ENCODE measurements at regions not wholly inside any gene's neighbourhood (a gene's known extent, or its start where the extent isn't known, plus 50 kb on each side); places are given as distances from the start of the nearest gene placed in this dataset.

GRCh38 chr5:135137146-135137915 is 103.3 kb upstream of the PITX1 start:
- H3K27ac ChIP-seq (replicated peaks; ENCODE audit: low read length), result no peak overlapping the region
- no peak overlapping the region for H2BK120ac ChIP-seq (ENCODE audit: low read depth, low read length)
- no peak overlapping the region for H2AFZ ChIP-seq (ENCODE audit: low read length)
- H3K4me2 ChIP-seq (ENCODE audit: insufficient read depth, low read length, poor library complexity, severe bottlenecking), result no peak overlapping the region
- H3K4ac ChIP-seq (ENCODE audit: low read length), result no peak overlapping the region
- no peaks in the 10 kb centered on the region for H3K79me1 ChIP-seq (ENCODE audit: low read depth, low read length)
- H2BK5ac ChIP-seq (ENCODE audit: low read length), result no peak overlapping the region
- H4K8ac ChIP-seq (ENCODE audit: low read depth, low read length), result no peak overlapping the region
- no peak for DNase-seq (ENCODE audit: low spot score)
- no peak overlapping the region for H3K14ac ChIP-seq (ENCODE audit: low read length)
- H3K36me3 ChIP-seq (replicated peaks in 1 of 2; ENCODE audit: control insufficient read depth in 2 of 2, insufficient read depth in 2 of 2, low read length in 2 of 2), result no peaks in the 10 kb centered on the region
- WGBS, 2 donors (ENCODE audit: extremely low coverage in 2 of 2, insufficient read length in 2 of 2, insufficient replicate concordance in 1 of 2), result no CpG with 5 or more reads among the region's 13 CpGs
- no peaks in the 10 kb centered on the region for H3K4me1 ChIP-seq (ENCODE audit: control insufficient read depth in 2 of 2, insufficient read depth in 1 of 2, low read depth in 1 of 2, low read length in 2 of 2)
- no peaks in the 10 kb centered on the region for H3K9me3 ChIP-seq (replicated peaks in 1 of 2; ENCODE audit: control insufficient read depth in 2 of 2, insufficient read depth in 1 of 2, low read depth in 1 of 2, low read length in 2 of 2)
- H3K9ac ChIP-seq (ENCODE audit: low read depth, low read length, poor library complexity), result no peak overlapping the region
- H3K23ac ChIP-seq (ENCODE audit: low read depth, low read length, poor library complexity), result no peak overlapping the region
- H4K91ac ChIP-seq (ENCODE audit: low read depth, low read length, poor library complexity), result no peak overlapping the region
- H2BK15ac ChIP-seq (ENCODE audit: low read length), result no peak overlapping the region
- H2BK12ac ChIP-seq (ENCODE audit: low read length), result no peak overlapping the region
- H3K18ac ChIP-seq (ENCODE audit: low read length), result no peak overlapping the region
- H3K27me3 ChIP-seq (ENCODE audit: control insufficient read depth in 3 of 3, insufficient read depth in 3 of 3, low read depth in 1 of 3, low read length in 3 of 3), result peaks cover 0 to 24% (median 0%) of the 10 kb centered on the region in 3 experiments
- H3K4me3 ChIP-seq (ENCODE audit: low read length in 2 of 2), result no peak overlapping the region
- no peak overlapping the region for H2AK5ac ChIP-seq (ENCODE audit: low read depth, low read length)

- DNase-seq (ENCODE audit: low spot score), result no peak
- H3K9me3 ChIP-seq (replicated peaks in 1 of 2; ENCODE audit: control insufficient read depth in 2 of 2, insufficient read depth in 1 of 2, low read depth in 1 of 2, low read length in 2 of 2), result no peaks in the 10 kb centered on the region
- H3K23ac ChIP-seq (ENCODE audit: low read depth, low read length, poor library complexity), result no peak overlapping the region
- H2AK5ac ChIP-seq (ENCODE audit: low read depth, low read length), result no peak overlapping the region
- H3K27me3 ChIP-seq (ENCODE audit: control insufficient read depth in 3 of 3, insufficient read depth in 3 of 3, low read depth in 1 of 3, low read length in 3 of 3), result peaks cover 0 to 24% (median 0%) of the 10 kb centered on the region in 3 experiments
- H3K27ac ChIP-seq (replicated peaks; ENCODE audit: low read length), result no peak overlapping the region
- no peak overlapping the region for H2BK15ac ChIP-seq (ENCODE audit: low read length)
- H4K8ac ChIP-seq (ENCODE audit: low read depth, low read length), result no peak overlapping the region
- no peak overlapping the region for H3K4me2 ChIP-seq (ENCODE audit: insufficient read depth, low read length, poor library complexity, severe bottlenecking)
- no peak overlapping the region for H4K91ac ChIP-seq (ENCODE audit: low read depth, low read length, poor library complexity)
- no peaks in the 10 kb centered on the region for H3K79me1 ChIP-seq (ENCODE audit: low read depth, low read length)
- H2BK5ac ChIP-seq (ENCODE audit: low read length), result no peak overlapping the region
- no peak overlapping the region for H2BK12ac ChIP-seq (ENCODE audit: low read length)
- H3K4me3 ChIP-seq (ENCODE audit: low read length in 2 of 2), result no peak overlapping the region
- no peak overlapping the region for H2AFZ ChIP-seq (ENCODE audit: low read length)
- no peak overlapping the region for H3K9ac ChIP-seq (ENCODE audit: low read depth, low read length, poor library complexity)
- H3K4ac ChIP-seq (ENCODE audit: low read length), result no peak overlapping the region
- H3K36me3 ChIP-seq (replicated peaks in 1 of 2; ENCODE audit: control insufficient read depth in 2 of 2, insufficient read depth in 2 of 2, low read length in 2 of 2), result no peaks in the 10 kb centered on the region
- WGBS, 2 donors (ENCODE audit: extremely low coverage in 2 of 2, insufficient read length in 2 of 2, insufficient replicate concordance in 1 of 2), result no CpG with 5 or more reads among the region's 2 CpGs
- H2BK120ac ChIP-seq (ENCODE audit: low read depth, low read length), result no peak overlapping the region
- no peak overlapping the region for H3K14ac ChIP-seq (ENCODE audit: low read length)
- H3K18ac ChIP-seq (ENCODE audit: low read length), result no peak overlapping the region
- no peaks in the 10 kb centered on the region for H3K4me1 ChIP-seq (ENCODE audit: control insufficient read depth in 2 of 2, insufficient read depth in 1 of 2, low read depth in 1 of 2, low read length in 2 of 2)
Measured at GRCh38 chr5:135136546-135136945, 102.5 kb upstream of the PITX1 start.

GRCh38 chr5:135135530-135136226 is 101.7 kb upstream of the PITX1 start:
- Histone ChIP-seq H3K23ac (ENCODE audit: low read depth, low read length, poor library complexity) (no peak overlapping the region), H3K4ac (ENCODE audit: low read length) (no peak overlapping the region), H3K4me1 (ENCODE audit: control insufficient read depth in 2 of 2, insufficient read depth in 1 of 2, low read depth in 1 of 2, low read length in 2 of 2) (no peaks in the 10 kb centered on the region), H3K27me3 (ENCODE audit: control insufficient read depth in 3 of 3, insufficient read depth in 3 of 3, low read depth in 1 of 3, low read length in 3 of 3) (peaks cover 0 to 24% (median 0%) of the 10 kb centered on the region in 3 experiments), H2BK15ac (ENCODE audit: low read length) (peak overlapping the region; percentile 12), H3K14ac (ENCODE audit: low read length) (peak overlapping the region; percentile 78), H3K79me1 (ENCODE audit: low read depth, low read length) (no peaks in the 10 kb centered on the region), H3K36me3 (replicated peaks in 1 of 2; ENCODE audit: control insufficient read depth in 2 of 2, insufficient read depth in 2 of 2, low read length in 2 of 2) (no peaks in the 10 kb centered on the region), H3K9ac (ENCODE audit: low read depth, low read length, poor library complexity) (no peak overlapping the region), H2AK5ac (ENCODE audit: low read depth, low read length) (peak overlapping the region; percentile 53), H3K27ac (replicated peaks; ENCODE audit: low read length) (no peak overlapping the region), H2BK12ac (ENCODE audit: low read length) (no peak overlapping the region), H3K4me2 (ENCODE audit: insufficient read depth, low read length, poor library complexity, severe bottlenecking) (no peak overlapping the region), H3K4me3 (ENCODE audit: low read length in 2 of 2) (no peak overlapping the region), H4K91ac (ENCODE audit: low read depth, low read length, poor library complexity) (peak overlapping the region; percentile 87), H2BK5ac (ENCODE audit: low read length) (peak overlapping the region; percentile 26), H4K8ac (ENCODE audit: low read depth, low read length) (no peak overlapping the region), H3K18ac (ENCODE audit: low read length) (peak overlapping the region; percentile 61), H3K9me3 (replicated peaks in 1 of 2; ENCODE audit: control insufficient read depth in 2 of 2, insufficient read depth in 1 of 2, low read depth in 1 of 2, low read length in 2 of 2) (no peaks in the 10 kb centered on the region), H2BK120ac (ENCODE audit: low read depth, low read length) (no peak overlapping the region), H2AFZ (ENCODE audit: low read length) (no peak overlapping the region)
- no CpG with 5 or more reads among the region's 14 CpGs for WGBS, 2 donors (ENCODE audit: extremely low coverage in 2 of 2, insufficient read length in 2 of 2, insufficient replicate concordance in 1 of 2)
- DNase-seq (ENCODE audit: low spot score), result no peak

GRCh38 chr5:135134691-135135381 is 100.8 kb upstream of the PITX1 start:
- Histone ChIP-seq H3K4me3 (ENCODE audit: low read length in 2 of 2) (no peak overlapping the region), H2BK15ac (ENCODE audit: low read length) (no peak overlapping the region), H3K4me2 (ENCODE audit: insufficient read depth, low read length, poor library complexity, severe bottlenecking) (no peak overlapping the region), H2AK5ac (ENCODE audit: low read depth, low read length) (peak overlapping the region; percentile 34), H2AFZ (ENCODE audit: low read length) (no peak overlapping the region), H3K18ac (ENCODE audit: low read length) (no peak overlapping the region), H2BK12ac (ENCODE audit: low read length) (no peak overlapping the region), H3K23ac (ENCODE audit: low read depth, low read length, poor library complexity) (no peak overlapping the region), H2BK120ac (ENCODE audit: low read depth, low read length) (no peak overlapping the region), H3K4ac (ENCODE audit: low read length) (no peak overlapping the region), H3K4me1 (ENCODE audit: control insufficient read depth in 2 of 2, insufficient read depth in 1 of 2, low read depth in 1 of 2, low read length in 2 of 2) (peaks cover 0 to 6% of the 10 kb centered on the region in 2 donors), H3K79me1 (ENCODE audit: low read depth, low read length) (no peaks in the 10 kb centered on the region), H3K36me3 (replicated peaks in 1 of 2; ENCODE audit: control insufficient read depth in 2 of 2, insufficient read depth in 2 of 2, low read length in 2 of 2) (no peaks in the 10 kb centered on the region), H3K9me3 (replicated peaks in 1 of 2; ENCODE audit: control insufficient read depth in 2 of 2, insufficient read depth in 1 of 2, low read depth in 1 of 2, low read length in 2 of 2) (no peaks in the 10 kb centered on the region), H4K91ac (ENCODE audit: low read depth, low read length, poor library complexity) (no peak overlapping the region), H4K8ac (ENCODE audit: low read depth, low read length) (no peak overlapping the region), H3K9ac (ENCODE audit: low read depth, low read length, poor library complexity) (peak overlapping the region; percentile 4), H3K27me3 (ENCODE audit: control insufficient read depth in 3 of 3, insufficient read depth in 3 of 3, low read depth in 1 of 3, low read length in 3 of 3) (peaks cover 0 to 24% (median 0%) of the 10 kb centered on the region in 3 experiments), H3K27ac (replicated peaks; ENCODE audit: low read length) (no peak overlapping the region), H3K14ac (ENCODE audit: low read length) (peak overlapping the region; percentile 65), H2BK5ac (ENCODE audit: low read length) (no peak overlapping the region)
- DNase-seq (ENCODE audit: low spot score), result no peak
- no CpG with 5 or more reads among the region's 7 CpGs for WGBS, 2 donors (ENCODE audit: extremely low coverage in 2 of 2, insufficient read length in 2 of 2, insufficient replicate concordance in 1 of 2)

All from neuronal stem cell (in vitro differentiated cells).